ENCODE measurements at regions not wholly inside any gene's neighbourhood (a gene's known extent, or its start where the extent isn't known, plus 50 kb on each side); places are given as distances from the start of the nearest gene placed in this dataset.

- Histone ChIP-seq H3K27ac (ENCODE audit: control insufficient read depth, insufficient read depth) (no peak overlapping the region), H3K79me2 (ENCODE audit: control insufficient read depth, insufficient read depth, low read length) (no peaks in the 10 kb centered on the region), H2AFZ (ENCODE audit: control insufficient read depth, low read depth, low read length) (no peak overlapping the region), H3K9ac (ENCODE audit: control insufficient read depth, insufficient read depth, low read length) (no peak overlapping the region), H3K4me1 (ENCODE audit: control insufficient read depth, insufficient read depth, low read length) (no peaks in the 10 kb centered on the region), H3K4me3 (no peak overlapping the region), H4K20me1 (ENCODE audit: control insufficient read depth, insufficient read depth) (no peaks in the 10 kb centered on the region), H3K4me2 (ENCODE audit: control insufficient read depth, insufficient read depth) (no peak overlapping the region), H3K9me3 (replicated peaks; ENCODE audit: control insufficient read depth, insufficient read depth, low read length) (no peaks in the 10 kb centered on the region), H3K36me3 (ENCODE audit: control insufficient read depth in 2 of 2, insufficient read depth in 2 of 2, low read length in 1 of 2) (no peaks in the 10 kb centered on the region), H3K27me3 (replicated peaks in 1 of 2; ENCODE audit: control insufficient read depth in 2 of 2, insufficient read depth in 2 of 2, low read length in 1 of 2) (no peaks in the 10 kb centered on the region)
- POLR2A ChIA-PET = no interaction called here
- RAD21 ChIA-PET (ENCODE audit: unreplicated experiment) = no interaction called here
- FAIRE-seq = no peak
- 6% methylated on average over 6 of the region's 6 CpGs for WGBS (ENCODE audit: insufficient coverage, insufficient replicate concordance, low lambda C conversion rate, missing lambda C conversion rate)
- intact Hi-C loops (cut with micrococcal nuclease; ENCODE audit: unreplicated experiment) (loop anchor here (1.0 kb wide), 1 partner anchor 353 kb away; no protein-coding TSS in a partner anchor), in situ Hi-C loops (cut with MboI) (loop anchor here (10.0 kb wide), 1 partner anchor 354 kb away; no protein-coding TSS in a partner anchor)
- peak; percentile 80 for ATAC-seq
- CTCF ChIA-PET = interaction anchor here (0.6 to 1.5 kb wide), 4 partner anchors 13 to 498 kb away, joined by 3 to 4 read pairs (median 3); no protein-coding TSS in a partner anchor
- DNase-seq (ENCODE audit: low read depth, low spot score) = no peak
- SMC1A ChIA-PET (ENCODE audit: uncharacterized antibody, unreplicated experiment) = no interaction called here
- BruUV-seq (replicated peaks) = no TSS peak
- TF ChIP-seq CTCF (IDR thresholded peaks at IDR 0.05 in 2 of 3, conservative IDR thresholded peaks at IDR 0.05 in 1 of 3; ENCODE audit: control insufficient read depth in 2 of 3, extremely low read depth in 1 of 3, insufficient read depth in 1 of 3, low read depth in 3 of 3, low read length in 3 of 3) = peak; percentile 52 to 57 (median 55); a peak in 5 of 6 replicates
- TF ChIP-seq RAD21 (IDR thresholded peaks at IDR 0.05; ENCODE audit: insufficient read depth, low read depth, low read length) = peak; percentile 64
- TF ChIP-seq MTA2 (IDR thresholded peaks at IDR 0.05; ENCODE audit: low read depth) = no peak
- TF ChIP-seq CHD2 (IDR thresholded peaks at IDR 0.05; ENCODE audit: borderline replicate concordance, low read depth, low read length) = no peak
- no peak for TF ChIP-seq TARDBP (IDR thresholded peaks at IDR 0.05; ENCODE audit: borderline replicate concordance)
- no peak for TF ChIP-seq CREB1 (IDR thresholded peaks at IDR 0.05; ENCODE audit: low read depth)
- TF ChIP-seq POLR2AphosphoS5 (IDR thresholded peaks at IDR 0.05; ENCODE audit: low read length) = no peak
- no peak for TF ChIP-seq RELB (IDR thresholded peaks at IDR 0.05; ENCODE audit: low read depth)
- TF ChIP-seq SIN3A (IDR thresholded peaks at IDR 0.05; ENCODE audit: low read depth, low read length) = no peak
- TF ChIP-seq CEBPZ (IDR thresholded peaks at IDR 0.05; ENCODE audit: low read depth, low read length) = no peak
- TF ChIP-seq ESRRA (IDR thresholded peaks at IDR 0.05; ENCODE audit: low read length) = no peak
- TF ChIP-seq SREBF2 (IDR thresholded peaks at IDR 0.05; ENCODE audit: low read length) = no peak
- TF ChIP-seq RB1 (IDR thresholded peaks at IDR 0.05; ENCODE audit: borderline replicate concordance) = no peak
- no peak for TF ChIP-seq CHD1 (IDR thresholded peaks at IDR 0.05; ENCODE audit: low read depth, low read length)
- no peak for TF ChIP-seq RAD51 (IDR thresholded peaks at IDR 0.05)
- TF ChIP-seq FOXK2 (IDR thresholded peaks at IDR 0.05) = no peak
- TF ChIP-seq EGR1 (IDR thresholded peaks at IDR 0.05; ENCODE audit: borderline replicate concordance in 1 of 2, low read depth in 2 of 2, low read length in 2 of 2) = no peak
- no peak for TF ChIP-seq CBX5 (IDR thresholded peaks at IDR 0.05; ENCODE audit: low read depth)
Measured at GRCh38 chr3:66138336-66139313, 82.2 kb upstream of the SLC25A26 start.

Data from GM12878 (cell line).